Thyroid gland (tissue), 4 donors: ENCODE measurements at regions not wholly inside any gene's neighbourhood (a gene's known extent, or its start where the extent isn't known, plus 50 kb on each side); places are given as distances from the start of the nearest gene placed in this dataset.

Experiments
- DNase-seq, 2 donors: peaks; one replicate each; pipeline ENCODE4 v3.0.0-alpha.2; 2019
- H3K27ac ChIP-seq, 3 donors: fragments of 200-600 bp; sonication (generic); 1 replicate in 2 of 3; 2 replicates in 1 of 3; pipeline ENCODE4 v1.5.1; 2016 to 2019; ENCODE audit warnings: mild to moderate bottlenecking in 1 of 3, moderate library complexity in 1 of 3
- H3K27me3 ChIP-seq: fragments of 200-600 bp; sonication (generic); one replicate; pipeline ENCODE4 v1.5.1; 2019
- H3K36me3 ChIP-seq, 2 donors: fragments of 200-600 bp; sonication (generic); one replicate each; pipeline ENCODE4 v1.5.1; 2016 to 2019
- H3K4me1 ChIP-seq, 2 donors: fragments of 200-600 bp; sonication (generic); one replicate each; pipeline ENCODE4 v1.5.1; 2017 to 2019
- H3K4me3 ChIP-seq, 3 donors: fragments of 200-600 bp; sonication (generic); replicated peaks in 1 of 3; 1 replicate in 2 of 3; 2 replicates in 1 of 3; pipeline ENCODE4 v1.5.1; 2016; ENCODE audit warnings: mild to moderate bottlenecking in 1 of 3
- H3K9me3 ChIP-seq: fragments of 200-600 bp; sonication (generic); one replicate; pipeline ENCODE4 v1.5.1; 2017
- CTCF ChIP-seq, 6 experiments: fragments of 200-600 bp in 3 of 6; fragments of 450-650 bp in 3 of 6; sonication (generic) in 3 of 6; IDR thresholded peaks; one replicate each; pipeline ENCODE4 v1.5.1; 2016 to 2019; ENCODE audit warnings: antibody characterized with exemption in 6 of 6, mild to moderate bottlenecking in 2 of 6, inconsistent platforms in 1 of 6, moderate library complexity in 1 of 6
- POLR2A ChIP-seq, 2 donors: fragments of 450-650 bp; IDR thresholded peaks; one replicate each; pipeline ENCODE4 v1.6.1; 2017; ENCODE audit warnings: antibody characterized with exemption in 2 of 2, mild to moderate bottlenecking in 2 of 2, moderate library complexity in 1 of 2
- WGBS, 2 donors: methylation state at CpG; one replicate each; pipeline ENCODE4 v1.1.5; 2017; 5-methylcytosine and 5-hydroxymethylcytosine counted together
- intact Hi-C: fragments of 100-400 bp; cut with DNase I; formaldehyde crosslinking; loops from one replicate; pipeline ENCODE4 v1.15.1; 2023

- H3K27ac ChIP-seq: no peak overlapping the region
- no peak overlapping the region for H3K4me3 ChIP-seq
- intact Hi-C loops: no loop called here
- peak; percentile 80 for DNase-seq
- TF ChIP-seq CTCF (IDR thresholded peaks at IDR 0.05) (no peak), POLR2A (IDR thresholded peaks at IDR 0.05) (no peak)
- no peaks in the 10 kb centered on the region for H3K27me3 ChIP-seq
- H3K9me3 ChIP-seq: no peaks in the 10 kb centered on the region
- 23 to 31% methylated on average over 1 of the region's 1 CpG for WGBS, 2 donors
- H3K36me3 ChIP-seq: no peaks in the 10 kb centered on the region
- H3K4me1 ChIP-seq: peaks cover 0 to 5% of the 10 kb centered on the region in 2 donors
Observed at GRCh38 chr1:81569761-81570160, 231.0 kb upstream of the ADGRL2 start.

- Histone ChIP-seq H3K9me3 (no peaks in the 10 kb centered on the region), H3K27ac (no peak overlapping the region), H3K36me3 (no peaks in the 10 kb centered on the region), H3K27me3 (no peaks in the 10 kb centered on the region), H3K4me1 (no peaks in the 10 kb centered on the region), H3K4me3 (no peak overlapping the region)
- no peak for DNase-seq
- intact Hi-C loops: no loop called here
- TF ChIP-seq POLR2A (IDR thresholded peaks at IDR 0.05) (no peak), CTCF (IDR thresholded peaks at IDR 0.05) (no peak)
Observed at GRCh38 chr1:81563632-81564031, 237.1 kb upstream of the ADGRL2 start.

GRCh38 chr1:81562934-81563333 lies 237.8 kb upstream of the ADGRL2 start:
- H3K9me3 ChIP-seq: no peaks in the 10 kb centered on the region
- WGBS, 2 donors: 78 to 82% methylated on average over 3 of the region's 3 CpGs
- no peaks in the 10 kb centered on the region for H3K4me1 ChIP-seq
- DNase-seq: no peak
- H3K36me3 ChIP-seq: no peaks in the 10 kb centered on the region
- H3K4me3 ChIP-seq: no peak overlapping the region
- intact Hi-C loops: no loop called here
- H3K27me3 ChIP-seq: no peaks in the 10 kb centered on the region
- H3K27ac ChIP-seq: no peak overlapping the region
- TF ChIP-seq CTCF (IDR thresholded peaks at IDR 0.05): no peak
- no peak for TF ChIP-seq POLR2A (IDR thresholded peaks at IDR 0.05)

- Histone ChIP-seq H3K36me3 (no peaks in the 10 kb centered on the region), H3K4me1 (no peaks in the 10 kb centered on the region), H3K27ac (no peak overlapping the region), H3K27me3 (no peaks in the 10 kb centered on the region), H3K4me3 (no peak overlapping the region), H3K9me3 (no peaks in the 10 kb centered on the region)
- TF ChIP-seq POLR2A (IDR thresholded peaks at IDR 0.05) (no peak), CTCF (IDR thresholded peaks at IDR 0.05) (no peak)
- intact Hi-C loops: no loop called here
- 87 to 94% methylated on average over 7 of the region's 7 CpGs for WGBS, 2 donors
- no peak for DNase-seq
Observed at GRCh38 chr1:81560629-81561028, 240.1 kb upstream of the ADGRL2 start.

GRCh38 chr1:81559662-81560350 lies 240.9 kb upstream of the ADGRL2 start:
- no peak overlapping the region for H3K27ac ChIP-seq
- 76 to 82% methylated on average over 1 of the region's 1 CpG for WGBS, 2 donors
- intact Hi-C loops: no loop called here
- H3K27me3 ChIP-seq: no peaks in the 10 kb centered on the region
- H3K9me3 ChIP-seq: no peaks in the 10 kb centered on the region
- no peak for TF ChIP-seq POLR2A (IDR thresholded peaks at IDR 0.05)
- TF ChIP-seq CTCF (IDR thresholded peaks at IDR 0.05): no peak
- DNase-seq: no peak
- no peak overlapping the region for H3K4me3 ChIP-seq
- H3K36me3 ChIP-seq: no peaks in the 10 kb centered on the region
- H3K4me1 ChIP-seq: no peaks in the 10 kb centered on the region
